Mammary epithelial cell (primary cell): ENCODE measurements at regions not wholly inside any gene's neighbourhood (a gene's known extent, or its start where the extent isn't known, plus 50 kb on each side); places are given as distances from the start of the nearest gene placed in this dataset.

Source experiments
- EZH2 ChIP-seq: IDR thresholded peaks from 2 replicates; pipeline ENCODE4 v1.6.1; 2012; ENCODE audit warnings: low read length, inconsistent platforms, borderline replicate concordance
- TF ChIP-seq, protein P1 (sequence below), 2 donors: IDR thresholded peaks in 1 of 2; conservative IDR thresholded peaks in 1 of 2; 2 replicates each; pipeline ENCODE4 v1.5.1; 2011 to 2012; ENCODE audit warnings: inconsistent platforms in 2 of 2, low read length in 2 of 2, mild to moderate bottlenecking in 2 of 2, control low read depth in 1 of 2, low read depth in 1 of 2; ENCODE audit not compliant: insufficient read depth in 1 of 2; ENCODE audit errors: extremely low read depth in 1 of 2

DNA sequence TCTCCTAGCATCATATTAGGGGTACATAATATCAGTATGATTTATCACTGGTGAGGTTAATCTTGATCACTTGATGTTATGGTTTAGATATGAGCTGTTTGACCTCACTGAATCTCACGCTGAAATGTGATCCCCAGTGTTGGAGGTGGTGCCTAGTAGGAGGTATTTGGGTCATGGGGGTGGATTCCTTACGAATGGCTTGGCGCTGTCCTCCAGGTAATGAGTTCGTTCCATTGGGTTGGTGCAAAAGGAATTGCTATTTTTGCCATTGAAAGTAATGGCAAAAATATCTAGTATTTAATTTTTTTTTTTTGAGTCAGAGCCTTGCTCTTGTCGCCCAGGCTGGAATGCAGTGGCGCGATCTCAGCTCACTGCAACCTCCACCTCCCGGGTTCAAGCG is 326.3 kb downstream of the AASDHPPT start:
- TF ChIP-seq, protein P1, sequence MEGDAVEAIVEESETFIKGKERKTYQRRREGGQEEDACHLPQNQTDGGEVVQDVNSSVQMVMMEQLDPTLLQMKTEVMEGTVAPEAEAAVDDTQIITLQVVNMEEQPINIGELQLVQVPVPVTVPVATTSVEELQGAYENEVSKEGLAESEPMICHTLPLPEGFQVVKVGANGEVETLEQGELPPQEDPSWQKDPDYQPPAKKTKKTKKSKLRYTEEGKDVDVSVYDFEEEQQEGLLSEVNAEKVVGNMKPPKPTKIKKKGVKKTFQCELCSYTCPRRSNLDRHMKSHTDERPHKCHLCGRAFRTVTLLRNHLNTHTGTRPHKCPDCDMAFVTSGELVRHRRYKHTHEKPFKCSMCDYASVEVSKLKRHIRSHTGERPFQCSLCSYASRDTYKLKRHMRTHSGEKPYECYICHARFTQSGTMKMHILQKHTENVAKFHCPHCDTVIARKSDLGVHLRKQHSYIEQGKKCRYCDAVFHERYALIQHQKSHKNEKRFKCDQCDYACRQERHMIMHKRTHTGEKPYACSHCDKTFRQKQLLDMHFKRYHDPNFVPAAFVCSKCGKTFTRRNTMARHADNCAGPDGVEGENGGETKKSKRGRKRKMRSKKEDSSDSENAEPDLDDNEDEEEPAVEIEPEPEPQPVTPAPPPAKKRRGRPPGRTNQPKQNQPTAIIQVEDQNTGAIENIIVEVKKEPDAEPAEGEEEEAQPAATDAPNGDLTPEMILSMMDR (conservative IDR thresholded peaks at IDR 0.05 in 1 of 2, IDR thresholded peaks at IDR 0.05 in 1 of 2; ENCODE audit: extremely low read depth in 1 of 2, insufficient read depth in 1 of 2, low read depth in 1 of 2, low read length in 2 of 2), result no peak
- TF ChIP-seq EZH2, result no peak
